ENCODE measurements at regions not wholly inside any gene's neighbourhood (a gene's known extent, or its start where the extent isn't known, plus 50 kb on each side); places are given as distances from the start of the nearest gene placed in this dataset.

DNA sequence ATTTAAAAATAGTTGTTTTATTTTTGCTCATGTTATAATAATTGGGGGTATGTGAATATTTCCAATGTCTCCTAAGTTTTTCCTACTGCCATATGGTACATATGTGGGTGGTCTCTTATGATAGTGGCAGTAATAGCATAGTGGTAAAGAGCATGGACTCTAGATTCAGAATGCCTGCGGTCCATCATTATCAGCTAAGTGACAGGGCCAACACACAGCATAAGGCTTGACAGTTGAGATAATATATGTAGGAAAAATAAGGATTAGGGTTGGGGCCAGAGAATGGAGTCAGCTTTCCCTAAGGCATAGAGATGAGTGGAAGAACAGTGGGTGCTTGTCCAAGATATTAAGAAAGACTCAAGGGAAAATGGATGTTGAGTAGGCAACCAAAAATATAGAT, 2707.5 kb downstream of the PCDH7 start (continued):
- TF ChIP-seq RFX5 (IDR thresholded peaks at IDR 0.05; ENCODE audit: borderline replicate concordance, low read depth, low read length), result no peak
- no peak for TF ChIP-seq CHD2 (IDR thresholded peaks at IDR 0.05; ENCODE audit: low read length)
